NB4 (cell line): ENCODE measurements at regions not wholly inside any gene's neighbourhood (a gene's known extent, or its start where the extent isn't known, plus 50 kb on each side); places are given as distances from the start of the nearest gene placed in this dataset.

Source experiments
- POLR2A ChIP-seq: IDR thresholded peaks from 2 replicates; pipeline ENCODE4 v1.6.1; 2011; ENCODE audit warnings: mild to moderate bottlenecking; ENCODE audit not compliant: insufficient read length; ENCODE audit errors: extremely low read depth
- TF ChIP-seq, protein P1 (sequence below): IDR thresholded peaks from one replicate; pipeline ENCODE4 v1.5.1; 2012; ENCODE audit warnings: low read depth, low read length

DNA sequence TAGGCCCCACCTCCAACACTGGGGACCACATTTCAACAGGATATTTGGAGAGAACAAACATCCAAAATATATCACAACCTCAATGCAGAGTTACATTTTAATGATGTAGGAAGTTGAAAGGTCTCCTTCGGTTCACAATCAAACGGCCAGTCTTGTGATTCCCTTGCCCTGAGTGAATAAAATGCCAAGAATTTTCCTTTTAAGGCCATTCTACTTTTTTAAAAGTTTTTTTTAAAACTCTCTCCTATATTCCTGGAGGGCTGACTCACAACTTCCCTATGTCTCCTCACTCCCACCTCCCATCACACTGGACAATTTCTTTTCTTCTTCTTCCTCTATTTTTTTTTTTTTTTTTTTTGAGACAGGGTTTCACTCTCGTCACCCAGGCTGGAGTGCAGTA is 693.6 kb upstream of the AUTS2 start:
- TF ChIP-seq, protein P1, sequence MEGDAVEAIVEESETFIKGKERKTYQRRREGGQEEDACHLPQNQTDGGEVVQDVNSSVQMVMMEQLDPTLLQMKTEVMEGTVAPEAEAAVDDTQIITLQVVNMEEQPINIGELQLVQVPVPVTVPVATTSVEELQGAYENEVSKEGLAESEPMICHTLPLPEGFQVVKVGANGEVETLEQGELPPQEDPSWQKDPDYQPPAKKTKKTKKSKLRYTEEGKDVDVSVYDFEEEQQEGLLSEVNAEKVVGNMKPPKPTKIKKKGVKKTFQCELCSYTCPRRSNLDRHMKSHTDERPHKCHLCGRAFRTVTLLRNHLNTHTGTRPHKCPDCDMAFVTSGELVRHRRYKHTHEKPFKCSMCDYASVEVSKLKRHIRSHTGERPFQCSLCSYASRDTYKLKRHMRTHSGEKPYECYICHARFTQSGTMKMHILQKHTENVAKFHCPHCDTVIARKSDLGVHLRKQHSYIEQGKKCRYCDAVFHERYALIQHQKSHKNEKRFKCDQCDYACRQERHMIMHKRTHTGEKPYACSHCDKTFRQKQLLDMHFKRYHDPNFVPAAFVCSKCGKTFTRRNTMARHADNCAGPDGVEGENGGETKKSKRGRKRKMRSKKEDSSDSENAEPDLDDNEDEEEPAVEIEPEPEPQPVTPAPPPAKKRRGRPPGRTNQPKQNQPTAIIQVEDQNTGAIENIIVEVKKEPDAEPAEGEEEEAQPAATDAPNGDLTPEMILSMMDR: no peak
- TF ChIP-seq POLR2A: no peak
